NCI-H446 treated with DMSO at 0.1 percent for 48 hours (cell line): ENCODE measurements at regions not wholly inside any gene's neighbourhood (a gene's known extent, or its start where the extent isn't known, plus 50 kb on each side); places are given as distances from the start of the nearest gene placed in this dataset.
"Not testable (repeated sequence)": the region's sequence is repeated elsewhere in the genome, so short reads cannot be mapped to it uniquely, and the experiment has no call there.

ENCODE experiments used
- DNase-seq: peaks from one replicate; lab custom pipeline; 2025; lab: John Stamatoyannopoulos, UW

DNA sequence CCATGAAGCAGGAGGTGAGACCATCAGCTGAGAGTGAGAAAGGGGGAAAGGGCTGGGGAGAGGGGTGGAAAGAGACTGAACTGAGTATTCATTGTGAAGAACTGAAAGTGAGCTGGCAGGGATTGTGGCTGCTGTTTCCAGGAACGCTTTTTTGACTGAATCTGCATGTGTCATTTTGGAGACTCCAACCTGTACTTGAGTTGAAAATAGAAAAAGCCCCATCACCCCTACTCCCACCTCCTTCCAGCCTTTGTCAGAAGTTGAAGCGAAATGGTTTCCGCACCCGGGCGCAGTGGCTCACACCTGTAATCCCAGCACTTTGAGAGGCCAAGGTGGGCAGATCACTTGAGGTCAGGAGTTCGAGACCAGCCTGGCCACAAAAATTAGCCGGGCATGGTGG lies 128.0 kb upstream of the GPR12 start:
- DNase-seq = no peak

DNA sequence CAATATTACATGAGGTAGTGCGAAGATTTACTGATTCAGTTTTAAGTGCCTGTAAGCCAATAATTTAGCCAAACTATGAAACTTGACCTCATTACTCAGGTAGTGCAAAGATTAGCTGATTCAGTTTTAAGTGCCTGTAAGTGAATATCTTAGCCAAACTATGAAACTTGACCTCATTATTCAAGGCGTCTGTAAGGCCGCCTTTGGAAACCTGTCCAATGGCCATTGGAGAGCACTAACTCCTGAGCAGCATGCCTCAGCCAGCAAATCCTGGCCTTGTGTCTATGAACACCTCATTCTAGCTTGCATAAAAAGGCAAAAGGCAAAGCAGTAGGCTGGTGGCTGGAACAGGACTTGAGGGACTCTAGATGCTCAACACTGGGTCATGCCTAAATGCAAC lies 127.0 kb upstream of the GPR12 start:
- no peak for DNase-seq

DNA sequence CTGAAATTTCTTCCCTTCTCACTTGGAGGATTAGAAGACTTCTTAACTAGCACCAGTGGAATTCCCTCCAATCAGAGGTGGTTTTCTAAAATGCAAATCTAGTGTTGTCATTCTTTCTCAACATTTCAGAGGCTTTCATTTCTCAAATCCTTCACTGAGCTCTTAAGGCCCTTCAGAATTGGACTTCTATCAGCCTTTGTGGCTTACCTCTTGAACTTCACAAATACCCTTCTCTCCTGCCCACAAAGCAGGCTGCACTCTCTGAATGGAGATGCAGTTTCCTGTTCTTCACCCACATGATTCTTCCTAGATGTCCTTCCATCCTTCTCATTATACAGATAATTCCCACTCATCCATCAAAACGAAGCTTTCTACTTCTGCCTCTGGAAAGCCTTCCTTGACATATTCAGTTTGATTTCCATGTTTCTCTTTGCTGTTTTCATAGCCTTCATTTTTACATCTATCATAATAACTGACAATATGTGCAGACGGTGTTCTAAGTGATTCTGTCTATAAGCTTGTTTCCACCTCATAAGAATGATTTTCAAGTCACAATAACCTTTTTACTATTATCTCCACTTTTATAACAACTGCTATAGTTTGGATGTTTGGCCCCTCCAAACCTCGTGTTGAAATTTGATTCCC lies 123.1 kb upstream of the GPR12 start:
- DNase-seq = no peak

DNA sequence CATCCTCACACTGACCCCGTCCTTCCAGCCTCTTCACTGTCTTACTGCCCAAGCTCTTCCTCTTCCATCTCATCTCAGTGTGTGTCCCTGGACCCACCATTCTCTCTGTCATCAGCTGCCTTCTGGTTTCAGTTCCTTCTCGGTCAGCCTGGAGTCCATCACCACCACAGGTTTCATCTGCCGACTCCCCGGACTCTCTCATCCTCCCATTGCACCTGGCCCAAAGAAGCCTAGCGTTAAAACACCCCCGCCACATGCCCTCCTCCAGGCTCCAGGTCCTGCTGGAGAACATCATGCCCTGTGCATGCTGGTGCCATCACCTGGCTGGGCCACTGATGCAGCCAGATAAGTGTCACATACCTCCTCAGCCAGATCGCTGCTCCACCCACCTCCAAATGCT lies 122.1 kb upstream of the GPR12 start:
- no peak for DNase-seq

DNA sequence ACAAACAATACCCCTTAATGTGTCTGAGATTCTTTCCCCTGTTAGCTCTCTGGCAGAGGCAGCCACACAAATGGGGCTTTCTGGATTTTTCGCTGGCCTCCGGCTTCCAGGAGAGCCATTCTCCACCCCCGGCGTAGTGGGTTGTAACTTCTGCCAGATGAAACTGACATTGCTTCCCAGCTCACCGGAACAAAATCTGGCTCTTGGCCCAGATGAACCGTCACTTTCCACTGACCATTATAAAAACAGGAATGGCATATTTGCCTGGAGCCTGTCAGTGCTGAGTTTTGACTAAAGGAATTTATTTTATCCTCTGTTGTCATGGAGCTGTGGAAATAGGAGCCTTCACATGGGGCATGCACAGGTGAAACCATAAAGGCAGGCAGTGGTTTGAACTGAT lies 120.6 kb upstream of the GPR12 start:
- DNase-seq = no peak

DNA sequence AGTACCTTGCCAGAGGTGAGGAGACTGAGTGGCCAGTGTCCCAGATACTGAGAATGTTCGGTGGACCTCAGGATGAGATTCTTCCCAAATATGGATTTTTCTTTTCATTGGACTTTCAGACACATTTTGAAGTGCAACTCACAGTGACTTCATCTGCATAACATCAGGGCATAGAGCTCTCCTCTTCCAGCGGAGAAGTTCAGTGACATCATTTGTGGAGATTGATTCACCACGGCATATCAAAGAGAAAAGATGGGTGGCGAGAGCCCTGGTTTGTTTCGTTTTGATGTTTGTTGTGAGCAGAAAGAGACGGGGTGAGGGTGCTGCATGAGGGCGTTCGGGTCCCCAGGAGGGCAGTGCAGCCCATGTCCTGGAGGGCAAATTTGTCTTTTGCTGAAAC lies 120.1 kb upstream of the GPR12 start:
- DNase-seq = no peak

DNA sequence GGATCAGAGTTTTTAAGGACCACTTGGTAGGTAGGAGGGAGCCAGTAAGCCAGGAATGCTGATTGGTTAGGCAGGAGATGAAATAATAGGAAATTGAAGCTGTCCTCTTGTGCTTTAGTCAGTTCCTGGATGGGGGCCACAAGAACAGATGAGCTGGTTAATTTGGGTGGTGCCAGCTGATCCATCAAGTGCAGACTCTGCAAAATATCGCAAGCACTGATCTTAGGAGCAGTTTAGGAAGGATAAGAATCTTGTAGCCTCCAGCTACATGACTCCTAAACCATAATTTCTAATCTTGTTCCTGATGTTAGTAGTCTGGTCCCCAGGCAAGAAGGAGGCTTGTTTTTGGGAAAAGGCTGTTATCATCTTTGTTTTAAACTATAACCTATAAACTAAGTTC lies 117.9 kb upstream of the GPR12 start:
- peak; percentile 33 for DNase-seq

DNA sequence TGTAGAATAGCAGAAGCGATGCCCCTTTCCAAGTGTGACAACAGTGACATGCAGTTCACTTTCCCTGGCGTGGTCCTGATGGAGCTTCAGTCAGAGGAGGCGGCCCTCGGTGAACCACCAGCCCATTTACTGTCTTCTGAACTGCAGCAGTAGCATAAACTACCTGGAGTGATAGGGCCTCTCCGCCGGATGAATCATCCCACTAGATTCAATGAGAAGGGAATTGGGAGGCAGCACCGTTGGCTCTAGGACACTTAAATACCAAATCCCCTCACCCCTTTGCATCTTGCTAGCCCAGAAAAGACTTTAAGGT lies 112.8 kb upstream of the GPR12 start:
- no peak for DNase-seq

DNA sequence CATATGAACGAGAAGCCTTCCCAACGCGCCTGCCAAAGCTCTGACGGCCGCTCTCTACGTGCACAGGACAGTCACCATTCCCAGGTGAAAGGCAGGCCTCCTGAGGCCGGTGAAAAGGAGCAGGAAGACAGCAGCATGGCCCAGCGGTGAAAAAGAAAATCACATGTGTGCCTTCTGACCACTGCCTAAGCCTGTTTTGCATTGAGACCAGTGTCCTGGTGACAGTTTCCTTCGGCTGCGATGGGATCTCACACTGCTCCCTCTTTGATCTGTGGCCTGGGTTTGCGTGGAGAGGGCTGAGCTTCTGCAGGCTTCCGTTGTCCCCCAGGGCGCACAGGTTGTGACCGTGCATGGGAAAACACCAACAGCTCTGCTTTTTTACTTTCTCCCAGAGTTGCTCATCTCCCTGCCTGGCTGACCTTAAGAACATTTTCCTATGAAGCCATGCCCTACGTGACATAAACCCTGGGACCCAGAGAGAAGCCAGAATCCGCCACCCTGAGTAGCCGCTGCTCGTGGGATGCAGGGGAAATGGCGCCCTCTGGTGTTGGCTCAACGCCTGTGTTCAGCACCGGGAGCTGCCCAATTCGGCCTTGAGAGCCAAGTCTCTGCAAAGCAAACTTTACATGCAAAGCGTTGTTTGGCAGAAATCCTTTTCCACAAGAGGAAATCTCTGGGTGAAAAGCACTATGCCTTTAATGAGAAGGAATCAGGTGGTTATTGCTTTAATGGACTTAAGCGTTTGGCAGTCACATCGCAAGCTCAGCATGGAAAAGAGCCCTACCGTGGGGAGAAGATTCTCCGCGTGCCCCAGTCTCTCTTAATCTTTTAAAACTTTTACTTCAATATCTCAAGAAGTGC lies 112.2 kb upstream of the GPR12 start:
- peak; percentile 48 for DNase-seq

DNA sequence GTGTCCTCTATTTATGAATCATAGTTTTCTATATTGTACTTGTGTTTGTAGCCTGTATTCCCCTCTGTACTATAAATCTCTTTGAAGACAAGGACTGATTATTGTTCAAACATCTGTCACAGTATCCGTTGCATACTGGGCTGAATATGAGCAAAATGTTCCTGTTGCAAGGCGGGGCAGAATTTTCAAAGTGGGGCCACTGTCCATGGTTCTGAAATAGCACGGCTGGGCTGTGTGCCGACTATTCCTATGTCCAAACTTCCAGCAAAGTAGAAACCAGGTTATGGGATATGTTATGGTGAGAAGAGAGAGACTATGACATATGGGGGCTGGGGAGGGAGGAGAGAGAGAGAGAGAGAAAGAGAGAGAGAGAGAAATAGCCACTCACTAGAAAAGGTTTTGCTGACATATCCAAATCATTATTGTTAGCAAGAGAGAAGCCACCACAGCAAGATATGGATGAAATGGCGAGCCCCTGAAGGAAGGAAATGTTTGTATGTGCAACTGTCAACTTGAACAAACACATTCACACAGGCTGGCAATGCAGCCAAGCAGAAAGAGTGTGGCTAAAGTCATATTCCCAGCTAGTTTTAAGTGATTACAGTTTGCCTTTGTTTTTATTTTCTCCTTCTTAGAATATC lies 107.0 kb upstream of the GPR12 start:
- DNase-seq = peak; percentile 30

DNA sequence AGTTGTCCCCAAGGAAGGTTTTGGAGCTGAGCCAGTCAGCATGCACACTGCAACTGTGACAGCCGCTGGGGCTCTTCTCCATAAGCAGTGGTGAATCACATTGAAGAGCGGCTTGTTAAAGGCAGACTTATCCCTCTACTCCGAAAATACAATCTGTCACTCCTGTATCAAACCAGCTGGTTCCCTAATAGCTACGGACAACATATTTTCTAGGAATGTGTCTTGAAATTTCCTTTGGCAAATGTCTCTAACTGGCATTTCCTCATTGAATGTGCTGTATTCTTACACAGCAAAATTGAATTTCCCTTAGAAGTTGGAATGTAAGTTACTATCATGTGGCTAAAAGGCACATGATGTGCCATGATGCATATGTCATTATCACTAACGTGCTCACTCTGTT lies 104.0 kb upstream of the GPR12 start:
- peak; percentile 30 for DNase-seq

DNA sequence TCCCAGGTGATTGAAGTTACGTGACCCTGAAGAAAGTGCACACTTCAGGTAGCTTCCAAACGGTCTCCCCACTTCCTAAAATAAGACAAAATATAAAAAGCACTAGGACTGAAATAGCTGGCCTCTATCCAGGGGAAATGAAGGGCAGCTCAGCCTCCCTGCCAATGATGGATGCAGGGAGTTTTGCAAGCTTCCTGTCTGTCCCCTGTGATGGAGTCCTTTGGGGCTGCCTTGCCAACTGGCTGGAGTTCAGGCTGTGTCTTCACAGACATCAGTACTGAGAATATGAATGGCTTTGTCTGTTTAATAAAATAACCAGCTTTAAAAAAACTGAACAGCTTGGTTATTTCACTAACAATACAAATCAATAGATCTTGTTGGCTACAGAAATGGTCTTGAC lies 101.4 kb upstream of the GPR12 start:
- DNase-seq = peak; percentile 72

DNA sequence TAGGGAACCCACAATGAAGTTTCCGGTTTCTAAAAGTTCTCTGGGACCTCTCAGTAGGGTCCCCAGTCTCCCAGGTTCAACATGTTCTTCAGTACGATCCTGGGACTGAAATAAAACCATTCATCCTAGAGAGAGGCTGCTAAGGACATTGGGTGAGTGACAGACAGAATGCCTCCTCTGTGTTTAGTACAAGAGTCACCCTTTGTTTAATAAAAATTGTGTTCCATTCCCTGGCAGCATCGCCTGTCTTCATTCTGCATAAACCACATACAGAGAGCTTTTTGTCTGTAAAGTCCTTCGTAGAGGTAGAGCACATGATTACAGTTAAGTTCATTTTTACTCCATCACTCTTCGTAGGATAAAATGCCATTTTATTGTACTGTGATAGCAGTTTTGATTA lies 95.3 kb upstream of the GPR12 start:
- no peak for DNase-seq

DNA sequence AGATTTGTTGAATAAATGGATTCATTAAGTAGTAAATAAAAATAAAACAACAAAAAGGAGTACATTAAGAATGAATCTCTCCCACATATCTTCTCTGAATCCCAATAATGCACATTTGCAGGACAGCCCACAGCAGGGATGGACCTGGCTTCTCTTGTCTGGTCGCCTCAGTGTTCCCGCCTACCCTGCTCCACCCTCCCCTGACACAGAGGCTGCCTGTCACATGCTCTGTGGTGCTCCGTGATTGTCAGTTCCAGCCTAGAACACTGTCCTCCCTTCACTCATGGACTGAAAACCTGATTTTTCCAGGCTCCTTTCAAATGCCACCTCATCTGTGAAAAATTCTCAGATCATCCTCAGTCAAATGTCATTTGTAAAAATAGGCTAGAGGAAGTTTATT lies 94.5 kb upstream of the GPR12 start:
- DNase-seq = no peak

DNA sequence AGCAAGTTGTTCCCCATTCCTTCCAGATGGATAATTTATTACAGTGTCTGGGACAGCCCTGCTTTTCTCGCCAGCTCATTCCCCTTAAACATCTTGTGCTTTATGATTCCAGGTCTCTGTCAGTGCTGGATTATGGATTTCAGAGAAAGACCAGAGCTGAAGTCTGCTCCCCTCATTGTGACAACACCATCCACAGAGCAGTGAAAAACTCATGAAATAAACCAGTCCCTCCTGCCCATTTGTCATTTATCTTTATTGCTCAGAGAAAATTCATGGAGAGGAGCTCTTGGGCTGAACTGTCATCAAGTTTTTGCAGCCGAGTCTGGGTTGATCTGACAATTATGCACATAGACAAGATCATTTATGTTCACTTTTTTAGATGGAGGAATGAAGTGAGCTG lies 92.7 kb upstream of the GPR12 start:
- DNase-seq = no peak

DNA sequence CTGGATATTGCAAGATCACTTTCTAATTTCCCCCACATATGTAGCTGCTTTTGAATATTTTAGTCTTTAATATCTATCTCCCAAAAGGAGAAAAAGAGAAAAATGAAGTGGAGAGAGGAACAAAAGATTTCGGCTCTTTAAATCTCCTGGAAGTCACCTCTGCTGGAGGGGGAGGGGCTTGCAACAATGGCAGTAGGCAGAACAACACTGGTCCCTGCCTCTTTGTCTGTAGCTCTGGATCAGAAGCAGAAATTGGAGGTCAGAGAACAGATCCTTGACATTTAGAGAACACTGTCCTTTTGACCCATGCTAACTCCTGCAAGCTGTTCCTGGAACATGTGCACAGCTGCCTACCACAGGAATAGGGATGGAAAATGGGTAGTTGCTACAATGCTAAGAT lies 86.7 kb upstream of the GPR12 start:
- no peak for DNase-seq

DNA sequence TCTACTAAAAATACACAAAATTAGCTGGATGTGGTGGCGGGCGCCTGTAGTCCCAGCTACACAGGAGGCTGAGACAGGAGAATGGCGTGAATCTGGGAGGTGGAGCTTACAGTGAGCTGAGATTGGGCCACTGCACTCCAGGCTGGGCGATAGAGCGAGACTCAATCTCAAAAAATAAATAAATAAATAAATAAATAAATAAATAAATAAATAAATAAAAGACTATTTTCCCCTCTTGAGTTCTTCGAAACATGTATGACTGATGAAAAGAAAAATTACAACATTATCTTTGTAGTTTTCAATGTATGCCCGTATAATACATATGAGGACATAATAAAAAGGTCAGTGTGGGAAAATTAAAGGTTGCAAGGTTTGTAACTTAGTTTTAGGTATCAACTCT lies 84.5 kb upstream of the GPR12 start:
- not testable (repeated sequence) for DNase-seq

DNA sequence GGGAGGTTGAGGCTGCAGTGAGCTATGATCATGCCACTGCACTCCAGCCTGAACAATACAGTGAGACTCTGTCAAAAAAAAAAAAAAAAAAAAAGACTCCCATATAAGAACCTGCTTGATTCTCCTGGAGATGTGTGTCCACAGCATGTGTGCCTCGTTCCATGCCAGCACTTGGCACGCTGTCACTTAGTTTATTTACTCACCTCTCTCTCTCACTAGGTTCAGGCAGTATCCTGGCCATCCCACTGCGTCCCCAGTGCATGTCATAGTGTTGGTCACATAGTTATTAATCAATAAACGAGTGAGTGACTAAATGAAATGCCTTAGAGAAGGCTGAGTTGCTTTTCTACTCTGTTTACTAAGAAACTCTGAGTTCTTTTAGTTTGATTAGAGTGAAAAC lies 79.1 kb upstream of the GPR12 start:
- DNase-seq = peak; percentile 67

DNA sequence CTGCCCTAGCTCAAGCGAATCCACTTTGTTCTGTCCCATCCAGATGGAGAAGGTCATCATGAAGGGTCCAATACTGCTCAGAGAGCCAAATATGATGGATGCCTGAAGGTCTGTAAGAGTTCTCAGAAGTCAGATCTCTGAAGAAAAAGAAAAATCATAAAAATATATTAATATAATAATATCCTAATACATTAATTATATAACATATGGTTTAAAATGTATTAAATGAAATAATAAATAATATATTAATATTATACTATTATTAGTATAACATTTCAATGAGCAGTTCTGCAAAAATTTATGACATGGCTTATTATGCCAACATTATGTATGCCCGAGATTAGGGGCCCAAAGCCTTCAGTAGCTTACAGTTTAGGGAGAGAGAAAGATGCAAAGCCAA lies 78.2 kb upstream of the GPR12 start:
- no peak for DNase-seq

DNA sequence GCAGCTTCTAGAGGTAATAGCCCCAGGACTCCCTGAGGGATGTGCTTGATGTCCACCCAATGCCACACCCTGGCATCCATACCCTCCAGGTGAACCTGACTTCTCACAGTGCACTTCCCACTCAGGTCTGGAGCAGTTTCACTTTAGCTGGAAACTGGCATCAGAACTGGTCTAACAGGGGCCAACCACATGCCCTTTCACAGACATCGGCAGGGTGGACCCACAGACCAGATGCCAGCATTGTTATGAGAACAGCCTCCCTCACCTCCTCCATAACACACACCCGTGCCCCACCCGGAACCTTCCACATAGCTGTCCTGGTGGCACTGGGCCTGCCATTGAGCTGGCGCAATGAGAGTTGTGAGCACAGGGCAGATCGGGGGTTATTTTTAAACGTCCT lies 77.4 kb upstream of the GPR12 start:
- DNase-seq = no peak

DNA sequence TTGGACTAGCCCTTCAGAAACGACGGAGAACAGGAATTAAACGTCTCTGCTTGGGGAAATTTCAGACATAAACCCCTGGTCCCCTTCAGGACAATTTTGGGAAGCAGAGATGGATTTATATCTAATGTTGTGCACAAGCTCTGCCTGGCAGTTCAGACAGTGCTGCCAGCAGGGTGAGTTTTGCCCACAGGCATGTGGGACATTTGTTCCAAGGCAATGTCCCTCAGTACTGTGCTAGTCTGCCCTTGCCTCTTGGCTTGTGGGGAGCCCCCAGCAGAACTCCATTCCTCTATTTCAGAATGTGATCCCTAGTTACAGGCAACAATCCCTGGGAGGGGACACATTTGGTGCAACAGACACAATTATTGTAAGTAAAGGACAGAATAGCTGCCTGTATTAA lies 76.5 kb upstream of the GPR12 start:
- DNase-seq = no peak

DNA sequence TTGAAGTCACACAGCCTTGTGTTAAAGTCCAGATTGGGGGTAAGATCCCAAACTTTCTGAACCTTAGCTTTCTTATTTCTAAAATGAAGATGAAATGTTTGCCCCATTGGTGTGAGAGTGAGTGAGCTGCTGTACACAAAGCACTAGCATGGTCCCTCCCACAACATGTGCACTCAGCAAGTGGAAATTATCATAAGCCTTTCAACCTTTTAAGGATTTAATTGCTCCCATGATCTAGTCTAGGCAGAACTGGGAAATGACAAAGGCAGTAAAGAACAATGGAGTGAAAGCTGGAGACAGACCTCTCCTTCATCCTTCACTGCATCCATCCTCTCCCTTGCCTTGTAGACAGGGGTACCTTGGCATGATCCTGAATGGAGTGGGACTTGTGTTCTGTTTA lies 76.0 kb upstream of the GPR12 start:
- DNase-seq = no peak

DNA sequence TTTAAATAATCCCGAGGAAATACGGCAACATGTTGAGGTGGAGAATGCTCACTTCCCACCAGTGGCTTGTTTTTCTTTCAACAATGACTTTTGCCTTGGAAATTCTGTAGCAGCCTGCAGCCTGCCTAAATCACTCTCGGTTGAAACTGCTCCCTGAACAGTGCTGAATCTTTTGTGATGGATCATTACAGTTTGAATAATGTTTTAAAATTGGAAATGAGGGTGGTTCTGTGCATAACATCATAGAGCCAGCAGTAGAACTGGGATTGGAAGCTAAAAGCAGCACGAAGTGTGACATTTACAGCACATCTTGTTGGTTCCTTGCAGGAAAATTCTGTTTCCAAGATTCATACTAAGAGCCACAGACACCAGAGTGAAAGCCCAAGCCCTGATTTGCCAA lies 74.1 kb upstream of the GPR12 start:
- no peak for DNase-seq
